ENCODE measurements at regions not wholly inside any gene's neighbourhood (a gene's known extent, or its start where the extent isn't known, plus 50 kb on each side); places are given as distances from the start of the nearest gene placed in this dataset.
"Not testable (repeated sequence)": the region's sequence is repeated elsewhere in the genome, so short reads cannot be mapped to it uniquely, and the experiment has no call there.

DNA sequence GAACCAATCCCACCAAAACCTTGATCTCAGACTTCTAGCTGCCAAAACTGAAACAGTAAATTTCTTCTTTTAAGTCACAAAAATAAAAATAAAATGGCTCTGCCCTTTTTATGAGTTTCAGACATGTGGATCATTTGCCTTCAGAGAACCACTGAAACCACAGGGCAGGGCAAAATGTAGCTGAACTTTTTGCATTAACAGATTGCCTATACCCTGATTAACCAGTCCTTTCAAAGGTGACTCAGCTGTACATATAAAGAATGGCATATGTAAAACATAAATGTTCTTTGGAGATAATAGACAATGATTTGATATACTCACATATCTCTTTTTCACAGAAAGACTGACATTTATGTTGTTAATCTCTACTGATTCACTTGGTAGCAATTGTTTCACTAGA is 187.1 kb upstream of the GRIN3A start:
- Histone ChIP-seq H3K9me3 (replicated peaks; ENCODE audit: insufficient read depth, low read length) (no peaks in the 10 kb centered on the region), H3K4me2 (ENCODE audit: low read depth, low read length) (no peak overlapping the region), H4K20me1 (ENCODE audit: insufficient read depth, low read length) (no peaks in the 10 kb centered on the region), H3K27me3 (replicated peaks; ENCODE audit: insufficient read depth, low read length) (no peaks in the 10 kb centered on the region), H3K9me2 (replicated peaks; ENCODE audit: insufficient read depth, low read length) (no peaks in the 10 kb centered on the region), H3K9ac (ENCODE audit: low read length) (no peak overlapping the region), H3K79me2 (ENCODE audit: low read length) (no peaks in the 10 kb centered on the region), H3F3A (ENCODE audit: insufficient read depth, low read length) (no peaks in the 10 kb centered on the region), H3K27ac (ENCODE audit: low read length) (no peak overlapping the region), H2AFZ (ENCODE audit: low read length) (no peak overlapping the region), H3K4me1 (ENCODE audit: low read length) (peaks cover 9% of the 10 kb centered on the region), H3K4me3 (ENCODE audit: low read length) (no peak overlapping the region), H3K36me3 (replicated peaks; ENCODE audit: insufficient read depth, low read length) (no peaks in the 10 kb centered on the region)
- DNase-seq, result peak; percentile 13
- TF ChIP-seq CTCF (IDR thresholded peaks at IDR 0.05; ENCODE audit: low read length) (no peak), EZH2phosphoT487 (IDR thresholded peaks at IDR 0.05; ENCODE audit: low read length) (no peak), EZH2 (optimal IDR thresholded peaks at IDR 0.05; ENCODE audit: low read depth, low read length) (no peak)

GRCh38 chr9:101923451-101923850 is 185.0 kb upstream of the GRIN3A start:
- no peaks in the 10 kb centered on the region for H3F3A ChIP-seq (ENCODE audit: insufficient read depth, low read length)
- no peaks in the 10 kb centered on the region for H3K36me3 ChIP-seq (replicated peaks; ENCODE audit: insufficient read depth, low read length)
- peak; percentile 13 for DNase-seq
- peaks cover 9% of the 10 kb centered on the region for H3K4me1 ChIP-seq (ENCODE audit: low read length)
- no peaks in the 10 kb centered on the region for H3K9me2 ChIP-seq (replicated peaks; ENCODE audit: insufficient read depth, low read length)
- H4K20me1 ChIP-seq (ENCODE audit: insufficient read depth, low read length), result no peaks in the 10 kb centered on the region
- no peak overlapping the region for H3K4me3 ChIP-seq (ENCODE audit: low read length)
- TF ChIP-seq EZH2phosphoT487 (IDR thresholded peaks at IDR 0.05; ENCODE audit: low read length) (no peak), CTCF (IDR thresholded peaks at IDR 0.05; ENCODE audit: low read length) (no peak), EZH2 (optimal IDR thresholded peaks at IDR 0.05; ENCODE audit: low read depth, low read length) (no peak)
- no peak overlapping the region for H3K9ac ChIP-seq (ENCODE audit: low read length)
- H3K27me3 ChIP-seq (replicated peaks; ENCODE audit: insufficient read depth, low read length), result no peaks in the 10 kb centered on the region
- no peak overlapping the region for H3K4me2 ChIP-seq (ENCODE audit: low read depth, low read length)
- H3K79me2 ChIP-seq (ENCODE audit: low read length), result no peaks in the 10 kb centered on the region
- no peak overlapping the region for H3K27ac ChIP-seq (ENCODE audit: low read length)
- H3K9me3 ChIP-seq (replicated peaks; ENCODE audit: insufficient read depth, low read length), result no peaks in the 10 kb centered on the region
- no peak overlapping the region for H2AFZ ChIP-seq (ENCODE audit: low read length)

DNA sequence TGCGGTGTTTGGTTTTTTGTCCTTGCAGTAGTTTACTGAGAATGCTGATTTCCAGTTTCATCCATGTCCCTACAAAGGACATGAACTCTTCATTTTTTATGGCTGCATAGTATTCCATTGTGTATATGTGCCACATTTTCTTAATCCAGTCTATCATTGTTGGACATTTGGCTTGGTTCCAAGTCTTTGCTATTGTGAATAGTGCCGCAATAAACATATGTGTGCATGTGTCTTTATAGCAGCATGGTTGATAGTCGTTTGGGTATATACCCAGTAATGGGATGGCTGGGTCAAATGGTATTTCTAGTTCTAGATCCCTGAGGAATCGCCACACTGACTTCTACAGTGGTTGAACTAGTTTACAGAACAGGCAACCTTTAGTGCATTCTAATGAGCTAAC is 178.5 kb upstream of the GRIN3A start:
- H3K4me2 ChIP-seq (ENCODE audit: low read depth, low read length); H3K79me2 ChIP-seq (ENCODE audit: low read length); H3F3A ChIP-seq (ENCODE audit: insufficient read depth, low read length); H3K27ac ChIP-seq (ENCODE audit: low read length); H3K4me1 ChIP-seq (ENCODE audit: low read length); H2AFZ ChIP-seq (ENCODE audit: low read length); H3K4me3 ChIP-seq (ENCODE audit: low read length); H3K27me3 ChIP-seq (replicated peaks; ENCODE audit: insufficient read depth, low read length); H4K20me1 ChIP-seq (ENCODE audit: insufficient read depth, low read length); DNase-seq; H3K9ac ChIP-seq (ENCODE audit: low read length); H3K9me3 ChIP-seq (replicated peaks; ENCODE audit: insufficient read depth, low read length); H3K9me2 ChIP-seq (replicated peaks; ENCODE audit: insufficient read depth, low read length); H3K36me3 ChIP-seq (replicated peaks; ENCODE audit: insufficient read depth, low read length): not testable (repeated sequence)

DNA sequence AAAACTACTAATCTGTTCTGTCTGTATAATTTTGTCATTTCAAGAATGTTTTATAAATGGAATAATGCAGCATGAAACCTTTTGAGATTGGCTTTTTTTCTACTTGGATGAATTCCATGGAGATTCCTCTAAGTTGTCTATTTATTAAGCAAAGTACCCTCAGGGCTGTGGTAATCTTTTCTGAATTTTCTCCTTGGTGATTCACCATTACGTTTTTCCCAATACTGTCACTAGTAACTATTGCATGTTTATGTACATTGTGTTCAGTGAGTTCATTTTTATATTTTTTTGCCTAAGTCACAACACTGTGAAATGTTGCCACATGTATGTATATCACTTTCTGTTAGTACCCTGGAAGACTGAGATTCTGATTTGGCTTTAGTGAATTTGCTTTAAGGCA is 177.0 kb upstream of the GRIN3A start:
- no peaks in the 10 kb centered on the region for H3K79me2 ChIP-seq (ENCODE audit: low read length)
- no peak for TF ChIP-seq CTCF (IDR thresholded peaks at IDR 0.05; ENCODE audit: low read length)
- TF ChIP-seq EZH2phosphoT487 (IDR thresholded peaks at IDR 0.05; ENCODE audit: low read length), result no peak
- no peak for TF ChIP-seq EZH2 (optimal IDR thresholded peaks at IDR 0.05; ENCODE audit: low read depth, low read length)
- no peak overlapping the region for H3K27ac ChIP-seq (ENCODE audit: low read length)
- H4K20me1 ChIP-seq (ENCODE audit: insufficient read depth, low read length), result no peaks in the 10 kb centered on the region
- no peaks in the 10 kb centered on the region for H3K4me1 ChIP-seq (ENCODE audit: low read length)
- no peak overlapping the region for H3K4me3 ChIP-seq (ENCODE audit: low read length)
- H3K4me2 ChIP-seq (ENCODE audit: low read depth, low read length), result no peak overlapping the region
- no peaks in the 10 kb centered on the region for H3K9me2 ChIP-seq (replicated peaks; ENCODE audit: insufficient read depth, low read length)
- H3K27me3 ChIP-seq (replicated peaks; ENCODE audit: insufficient read depth, low read length), result no peaks in the 10 kb centered on the region
- H3F3A ChIP-seq (ENCODE audit: insufficient read depth, low read length), result no peaks in the 10 kb centered on the region
- H3K9ac ChIP-seq (ENCODE audit: low read length), result no peak overlapping the region
- no peak overlapping the region for H2AFZ ChIP-seq (ENCODE audit: low read length)
- H3K9me3 ChIP-seq (replicated peaks; ENCODE audit: insufficient read depth, low read length), result no peaks in the 10 kb centered on the region
- no peak for DNase-seq
- H3K36me3 ChIP-seq (replicated peaks; ENCODE audit: insufficient read depth, low read length), result no peaks in the 10 kb centered on the region
